ENCODE measurements at regions not wholly inside any gene's neighbourhood (a gene's known extent, or its start where the extent isn't known, plus 50 kb on each side); places are given as distances from the start of the nearest gene placed in this dataset.

- no peak for DNase-seq (ENCODE audit: low read depth)
Observed at GRCh38 chr2:234189786-234190300, 139.3 kb downstream of the SPP2 start.

- no peak for DNase-seq (ENCODE audit: low read depth)
Observed at GRCh38 chr2:234189230-234189629, 138.7 kb downstream of the SPP2 start.

GRCh38 chr2:234187646-234188174 is 137.2 kb downstream of the SPP2 start:
- no peak for DNase-seq (ENCODE audit: low read depth)

- DNase-seq (ENCODE audit: low read depth) = no peak
Observed at GRCh38 chr2:234181121-234181520, 130.6 kb downstream of the SPP2 start.

GRCh38 chr2:234179031-234179363 is 128.5 kb downstream of the SPP2 start:
- no peak for DNase-seq (ENCODE audit: low read depth)

- peak; percentile 23 for DNase-seq (ENCODE audit: low read depth)
Observed at GRCh38 chr2:234178330-234179030, 128.0 kb downstream of the SPP2 start.

GRCh38 chr2:234175649-234176048 is 125.1 kb downstream of the SPP2 start:
- DNase-seq (ENCODE audit: low read depth) = no peak

- no peak for DNase-seq (ENCODE audit: low read depth)
Observed at GRCh38 chr2:234174742-234175141, 124.2 kb downstream of the SPP2 start.

GRCh38 chr2:234172532-234172931 is 122.0 kb downstream of the SPP2 start:
- no peak for DNase-seq (ENCODE audit: low read depth)

- DNase-seq (ENCODE audit: low read depth) = no peak
Observed at GRCh38 chr2:234172066-234172465, 121.6 kb downstream of the SPP2 start.

- no peak for DNase-seq (ENCODE audit: low read depth)
Observed at GRCh38 chr2:234171666-234172065, 121.2 kb downstream of the SPP2 start.

GRCh38 chr2:234169674-234170073 is 119.2 kb downstream of the SPP2 start:
- DNase-seq (ENCODE audit: low read depth) = no peak

- DNase-seq (ENCODE audit: low read depth) = peak; percentile 74
Observed at GRCh38 chr2:234168605-234169570, 118.4 kb downstream of the SPP2 start.

- no peak for DNase-seq (ENCODE audit: low read depth)
Observed at GRCh38 chr2:234166531-234166930, 116.0 kb downstream of the SPP2 start.

- peak; percentile 90 for DNase-seq (ENCODE audit: low read depth)
Observed at GRCh38 chr2:234165421-234165820, 114.9 kb downstream of the SPP2 start.

GRCh38 chr2:234164493-234165413 is 114.3 kb downstream of the SPP2 start:
- no peak for DNase-seq (ENCODE audit: low read depth)

- DNase-seq (ENCODE audit: low read depth) = no peak
Observed at GRCh38 chr2:234163510-234164045, 113.1 kb downstream of the SPP2 start.

- DNase-seq (ENCODE audit: low read depth) = no peak
Observed at GRCh38 chr2:234162861-234163260, 112.4 kb downstream of the SPP2 start.

GRCh38 chr2:234161932-234162331 is 111.4 kb downstream of the SPP2 start:
- no peak for DNase-seq (ENCODE audit: low read depth)

GRCh38 chr2:234158812-234159211 is 108.3 kb downstream of the SPP2 start:
- DNase-seq (ENCODE audit: low read depth) = peak; percentile 28

- no peak for DNase-seq (ENCODE audit: low read depth)
Observed at GRCh38 chr2:234157817-234158588, 107.5 kb downstream of the SPP2 start.
